Parathyroid adenoma (tissue), 2 donors: ENCODE measurements at regions not wholly inside any gene's neighbourhood (a gene's known extent, or its start where the extent isn't known, plus 50 kb on each side); places are given as distances from the start of the nearest gene placed in this dataset.

ENCODE experiments used
- H2AFZ ChIP-seq: fragments of 300-600 bp; sonication (generic); one replicate; pipeline ENCODE4 v1.7.0; 2017; ENCODE audit warnings: antibody characterized with exemption, mild to moderate bottlenecking
- H3K27ac ChIP-seq: fragments of 300-600 bp; sonication (generic); one replicate; pipeline ENCODE4 v1.7.0; 2017
- H3K27me3 ChIP-seq: fragments of 300-600 bp; sonication (generic); one replicate; pipeline ENCODE4 v1.7.0; 2017; ENCODE audit warnings: low read length; ENCODE audit not compliant: control insufficient read depth, insufficient read depth
- H3K36me3 ChIP-seq: fragments of 300-600 bp; sonication (generic); one replicate; pipeline ENCODE4 v1.7.0; 2017; ENCODE audit warnings: low read length; ENCODE audit not compliant: control insufficient read depth, insufficient read depth
- H3K4me1 ChIP-seq: fragments of 300-600 bp; sonication (generic); one replicate; pipeline ENCODE4 v1.7.0; 2017; ENCODE audit warnings: control low read depth
- H3K4me2 ChIP-seq: fragments of 300-600 bp; sonication (generic); one replicate; pipeline ENCODE4 v1.7.0; 2017; ENCODE audit warnings: low read length
- H3K4me3 ChIP-seq: fragments of 300-600 bp; sonication (generic); one replicate; pipeline ENCODE4 v1.7.0; 2017; ENCODE audit warnings: low read depth, low read length
- H3K79me2 ChIP-seq: fragments of 300-600 bp; sonication (generic); one replicate; pipeline ENCODE4 v1.7.0; 2017; ENCODE audit warnings: control low read depth
- H3K9ac ChIP-seq: fragments of 300-600 bp; sonication (generic); one replicate; pipeline ENCODE4 v1.7.0; 2017; ENCODE audit warnings: mild to moderate bottlenecking
- H3K9me3 ChIP-seq: fragments of 300-600 bp; sonication (generic); one replicate; pipeline ENCODE4 v1.7.0; 2017; ENCODE audit warnings: low read length; ENCODE audit not compliant: control insufficient read depth
- CTCF ChIP-seq: fragments of 300-600 bp; sonication (generic); IDR thresholded peaks from one replicate; pipeline ENCODE4 v1.7.0; 2017; ENCODE audit warnings: antibody characterized with exemption, mild to moderate bottlenecking
- donor health status: primary hyperparathyroidism.

- Histone ChIP-seq H3K27me3 (no peaks in the 10 kb centered on the region), H3K79me2 (no peaks in the 10 kb centered on the region), H3K4me2 (no peak overlapping the region), H3K27ac (no peak overlapping the region), H3K9ac (no peak overlapping the region), H3K36me3 (no peaks in the 10 kb centered on the region), H3K4me3 (no peak overlapping the region), H2AFZ (no peak overlapping the region), H3K9me3 (no peaks in the 10 kb centered on the region), H3K4me1 (no peaks in the 10 kb centered on the region)
- TF ChIP-seq CTCF = no peak
Observed at GRCh38 chr10:108436096-108436495, 1271.6 kb upstream of the SORCS1 start.

GRCh38 chr10:108434559-108435252, 1270.2 kb upstream of the SORCS1 start:
- no peaks in the 10 kb centered on the region for H3K27me3 ChIP-seq
- no peaks in the 10 kb centered on the region for H3K36me3 ChIP-seq
- H3K27ac ChIP-seq = no peak overlapping the region

GRCh38 chr10:108427146-108427545, 1262.6 kb upstream of the SORCS1 start:
- TF ChIP-seq CTCF = no peak

More at GRCh38 chr10:108434559-108435252, 1270.2 kb upstream of the SORCS1 start:
- Histone ChIP-seq H3K9me3 (no peaks in the 10 kb centered on the region), H3K4me3 (no peak overlapping the region), H3K79me2 (no peaks in the 10 kb centered on the region), H3K9ac (no peak overlapping the region), H2AFZ (no peak overlapping the region), H3K4me1 (no peaks in the 10 kb centered on the region), H3K4me2 (no peak overlapping the region)
- TF ChIP-seq CTCF = no peak

GRCh38 chr10:108425283-108425964, 1260.9 kb upstream of the SORCS1 start:
- Histone ChIP-seq H3K9me3 (no peaks in the 10 kb centered on the region), H3K4me2 (no peak overlapping the region)

More at GRCh38 chr10:108427146-108427545, 1262.6 kb upstream of the SORCS1 start:
- Histone ChIP-seq H3K4me1 (no peaks in the 10 kb centered on the region), H3K27ac (no peak overlapping the region), H2AFZ (no peak overlapping the region), H3K27me3 (no peaks in the 10 kb centered on the region), H3K9me3 (no peaks in the 10 kb centered on the region), H3K79me2 (no peaks in the 10 kb centered on the region), H3K9ac (no peak overlapping the region), H3K4me2 (no peak overlapping the region), H3K4me3 (no peak overlapping the region), H3K36me3 (no peaks in the 10 kb centered on the region)

More at GRCh38 chr10:108425283-108425964, 1260.9 kb upstream of the SORCS1 start:
- Histone ChIP-seq H3K9ac (no peak overlapping the region), H3K36me3 (no peaks in the 10 kb centered on the region), H3K79me2 (no peaks in the 10 kb centered on the region), H3K27ac (no peak overlapping the region), H2AFZ (no peak overlapping the region), H3K4me1 (no peaks in the 10 kb centered on the region), H3K4me3 (no peak overlapping the region), H3K27me3 (no peaks in the 10 kb centered on the region)
- no peak for TF ChIP-seq CTCF
